ENCODE measurements at regions not wholly inside any gene's neighbourhood (a gene's known extent, or its start where the extent isn't known, plus 50 kb on each side); places are given as distances from the start of the nearest gene placed in this dataset.

- no peak overlapping the region for H2AK5ac ChIP-seq (ENCODE audit: low read length)
- WGBS (ENCODE audit: extremely low coverage, insufficient coverage, insufficient read length): no CpG with 5 or more reads among the region's 5 CpGs
Observed at GRCh38 chr6:99816795-99817194, 177.2 kb downstream of the MCHR2 start.

GRCh38 chr6:99818161-99818560, 175.9 kb downstream of the MCHR2 start:
- H4K12ac ChIP-seq (ENCODE audit: low read depth, low read length): no peak overlapping the region
- H3K79me1 ChIP-seq (ENCODE audit: low read length): no peaks in the 10 kb centered on the region
- H3K79me2 ChIP-seq (ENCODE audit: control insufficient read depth, insufficient read depth, low read length, poor library complexity): no peaks in the 10 kb centered on the region
- H3K4ac ChIP-seq (ENCODE audit: low read depth, low read length): no peak overlapping the region
- no peak overlapping the region for H3K23ac ChIP-seq (ENCODE audit: low read length)
- H2AFZ ChIP-seq (ENCODE audit: insufficient read depth, low read length, poor library complexity): no peak overlapping the region
- no peak overlapping the region for H2AK5ac ChIP-seq (ENCODE audit: low read length)
- H4K91ac ChIP-seq (ENCODE audit: low read depth, low read length): no peak overlapping the region
- no peaks in the 10 kb centered on the region for H3K27me3 ChIP-seq (ENCODE audit: insufficient read depth, low read length)
- H3K4me1 ChIP-seq (ENCODE audit: control insufficient read depth in 1 of 2, insufficient read depth in 2 of 2, low read length in 2 of 2): peaks cover 4 to 6% of the 10 kb centered on the region in 2 experiments
- H2BK120ac ChIP-seq (ENCODE audit: insufficient read depth, low read length, poor library complexity): no peak overlapping the region
- no peak overlapping the region for H2BK5ac ChIP-seq (ENCODE audit: low read depth, low read length, poor library complexity)
- no peak overlapping the region for H3K4me3 ChIP-seq (ENCODE audit: low read depth, low read length)
- H3K9ac ChIP-seq (ENCODE audit: low read length): no peak overlapping the region
- no peak overlapping the region for H3K18ac ChIP-seq (ENCODE audit: low read length)
- no peak overlapping the region for H4K8ac ChIP-seq (ENCODE audit: low read depth, low read length)
- peak in 1 of 2 donors; percentile 62 for DNase-seq
- H3K27ac ChIP-seq (ENCODE audit: low read depth, low read length): no peak overlapping the region
- no peak overlapping the region for H2BK12ac ChIP-seq (ENCODE audit: low read length)
- WGBS (ENCODE audit: extremely low coverage, insufficient coverage, insufficient read length): no CpG with 5 or more reads among the region's 2 CpGs
- H3K4me2 ChIP-seq (ENCODE audit: low read length): no peak overlapping the region
- no peaks in the 10 kb centered on the region for H3K9me3 ChIP-seq (ENCODE audit: insufficient read depth, low read depth, low read length)
- no peak overlapping the region for H3K14ac ChIP-seq (ENCODE audit: low read length)
- no peaks in the 10 kb centered on the region for H3K36me3 ChIP-seq (ENCODE audit: control insufficient read depth in 1 of 2, insufficient read depth in 2 of 2, low read length in 2 of 2)

More at GRCh38 chr6:99816795-99817194, 177.2 kb downstream of the MCHR2 start:
- Histone ChIP-seq H3K27ac (ENCODE audit: low read depth, low read length) (no peak overlapping the region), H4K91ac (ENCODE audit: low read depth, low read length) (no peak overlapping the region), H3K27me3 (ENCODE audit: insufficient read depth, low read length) (no peaks in the 10 kb centered on the region), H2AFZ (ENCODE audit: insufficient read depth, low read length, poor library complexity) (no peak overlapping the region), H3K9ac (ENCODE audit: low read length) (no peak overlapping the region), H3K79me2 (ENCODE audit: control insufficient read depth, insufficient read depth, low read length, poor library complexity) (no peaks in the 10 kb centered on the region), H3K14ac (ENCODE audit: low read length) (no peak overlapping the region), H2BK120ac (ENCODE audit: insufficient read depth, low read length, poor library complexity) (no peak overlapping the region), H3K4ac (ENCODE audit: low read depth, low read length) (no peak overlapping the region), H3K4me1 (ENCODE audit: control insufficient read depth in 1 of 2, insufficient read depth in 2 of 2, low read length in 2 of 2) (peaks cover 4 to 5% of the 10 kb centered on the region in 2 experiments), H3K23ac (ENCODE audit: low read length) (no peak overlapping the region), H3K4me2 (ENCODE audit: low read length) (no peak overlapping the region), H2BK12ac (ENCODE audit: low read length) (no peak overlapping the region), H3K18ac (ENCODE audit: low read length) (no peak overlapping the region), H3K79me1 (ENCODE audit: low read length) (no peaks in the 10 kb centered on the region), H4K12ac (ENCODE audit: low read depth, low read length) (no peak overlapping the region), H4K8ac (ENCODE audit: low read depth, low read length) (no peak overlapping the region), H3K9me3 (ENCODE audit: insufficient read depth, low read depth, low read length) (no peaks in the 10 kb centered on the region), H3K36me3 (ENCODE audit: control insufficient read depth in 1 of 2, insufficient read depth in 2 of 2, low read length in 2 of 2) (no peaks in the 10 kb centered on the region), H3K4me3 (ENCODE audit: low read depth, low read length) (no peak overlapping the region), H2BK5ac (ENCODE audit: low read depth, low read length, poor library complexity) (no peak overlapping the region)
- no peak for DNase-seq

- no peak overlapping the region for H4K91ac ChIP-seq (ENCODE audit: low read depth, low read length)
- H2AFZ ChIP-seq (ENCODE audit: insufficient read depth, low read length, poor library complexity): no peak overlapping the region
- H3K79me2 ChIP-seq (ENCODE audit: control insufficient read depth, insufficient read depth, low read length, poor library complexity): no peaks in the 10 kb centered on the region
- H3K9ac ChIP-seq (ENCODE audit: low read length): no peak overlapping the region
- no peak overlapping the region for H3K4ac ChIP-seq (ENCODE audit: low read depth, low read length)
- H3K9me3 ChIP-seq (ENCODE audit: insufficient read depth, low read depth, low read length): no peaks in the 10 kb centered on the region
- peaks cover 4 to 6% of the 10 kb centered on the region in 2 experiments for H3K4me1 ChIP-seq (ENCODE audit: control insufficient read depth in 1 of 2, insufficient read depth in 2 of 2, low read length in 2 of 2)
- H3K79me1 ChIP-seq (ENCODE audit: low read length): no peaks in the 10 kb centered on the region
- no CpG with 5 or more reads among the region's 5 CpGs for whole genome bisulfite sequencing (ENCODE audit: extremely low coverage, insufficient coverage, insufficient read length)
- H3K27ac ChIP-seq (ENCODE audit: low read depth, low read length): no peak overlapping the region
- H2BK120ac ChIP-seq (ENCODE audit: insufficient read depth, low read length, poor library complexity): no peak overlapping the region
- H3K18ac ChIP-seq (ENCODE audit: low read length): no peak overlapping the region
- H2BK5ac ChIP-seq (ENCODE audit: low read depth, low read length, poor library complexity): no peak overlapping the region
- no peak overlapping the region for H3K4me3 ChIP-seq (ENCODE audit: low read depth, low read length)
- H3K4me2 ChIP-seq (ENCODE audit: low read length): no peak overlapping the region
- no peak overlapping the region for H2AK5ac ChIP-seq (ENCODE audit: low read length)
- H4K8ac ChIP-seq (ENCODE audit: low read depth, low read length): no peak overlapping the region
- no peak overlapping the region for H4K12ac ChIP-seq (ENCODE audit: low read depth, low read length)
- no peaks in the 10 kb centered on the region for H3K27me3 ChIP-seq (ENCODE audit: insufficient read depth, low read length)
- no peak for DNase-seq
- H3K23ac ChIP-seq (ENCODE audit: low read length): no peak overlapping the region
- H3K14ac ChIP-seq (ENCODE audit: low read length): no peak overlapping the region
- no peaks in the 10 kb centered on the region for H3K36me3 ChIP-seq (ENCODE audit: control insufficient read depth in 1 of 2, insufficient read depth in 2 of 2, low read length in 2 of 2)
- no peak overlapping the region for H2BK12ac ChIP-seq (ENCODE audit: low read length)
Observed at GRCh38 chr6:99819853-99820252, 174.2 kb downstream of the MCHR2 start.

GRCh38 chr6:99821164-99821563, 172.9 kb downstream of the MCHR2 start:
- peaks cover 4 to 6% of the 10 kb centered on the region in 2 experiments for H3K4me1 ChIP-seq (ENCODE audit: control insufficient read depth in 1 of 2, insufficient read depth in 2 of 2, low read length in 2 of 2)
- DNase-seq: no peak
- H3K79me2 ChIP-seq (ENCODE audit: control insufficient read depth, insufficient read depth, low read length, poor library complexity): no peaks in the 10 kb centered on the region
- no peaks in the 10 kb centered on the region for H3K27me3 ChIP-seq (ENCODE audit: insufficient read depth, low read length)
- no peaks in the 10 kb centered on the region for H3K79me1 ChIP-seq (ENCODE audit: low read length)
- H4K12ac ChIP-seq (ENCODE audit: low read depth, low read length): no peak overlapping the region
- H3K4me3 ChIP-seq (ENCODE audit: low read depth, low read length): no peak overlapping the region
- H3K36me3 ChIP-seq (ENCODE audit: control insufficient read depth in 1 of 2, insufficient read depth in 2 of 2, low read length in 2 of 2): no peaks in the 10 kb centered on the region
- H3K14ac ChIP-seq (ENCODE audit: low read length): no peak overlapping the region
- H2BK120ac ChIP-seq (ENCODE audit: insufficient read depth, low read length, poor library complexity): no peak overlapping the region
- H3K27ac ChIP-seq (ENCODE audit: low read depth, low read length): no peak overlapping the region
- no peaks in the 10 kb centered on the region for H3K9me3 ChIP-seq (ENCODE audit: insufficient read depth, low read depth, low read length)
- H4K91ac ChIP-seq (ENCODE audit: low read depth, low read length): no peak overlapping the region
- no peak overlapping the region for H3K4me2 ChIP-seq (ENCODE audit: low read length)
- H2BK12ac ChIP-seq (ENCODE audit: low read length): no peak overlapping the region
- no peak overlapping the region for H3K18ac ChIP-seq (ENCODE audit: low read length)
- H3K4ac ChIP-seq (ENCODE audit: low read depth, low read length): no peak overlapping the region
- WGBS (ENCODE audit: extremely low coverage, insufficient coverage, insufficient read length): no CpG with 5 or more reads among the region's 6 CpGs
- H2AFZ ChIP-seq (ENCODE audit: insufficient read depth, low read length, poor library complexity): no peak overlapping the region
- no peak overlapping the region for H2BK5ac ChIP-seq (ENCODE audit: low read depth, low read length, poor library complexity)
- no peak overlapping the region for H2AK5ac ChIP-seq (ENCODE audit: low read length)
- no peak overlapping the region for H4K8ac ChIP-seq (ENCODE audit: low read depth, low read length)
- H3K23ac ChIP-seq (ENCODE audit: low read length): no peak overlapping the region
- H3K9ac ChIP-seq (ENCODE audit: low read length): no peak overlapping the region
